ENCODE measurements at regions not wholly inside any gene's neighbourhood (a gene's known extent, or its start where the extent isn't known, plus 50 kb on each side); places are given as distances from the start of the nearest gene placed in this dataset.

DNA sequence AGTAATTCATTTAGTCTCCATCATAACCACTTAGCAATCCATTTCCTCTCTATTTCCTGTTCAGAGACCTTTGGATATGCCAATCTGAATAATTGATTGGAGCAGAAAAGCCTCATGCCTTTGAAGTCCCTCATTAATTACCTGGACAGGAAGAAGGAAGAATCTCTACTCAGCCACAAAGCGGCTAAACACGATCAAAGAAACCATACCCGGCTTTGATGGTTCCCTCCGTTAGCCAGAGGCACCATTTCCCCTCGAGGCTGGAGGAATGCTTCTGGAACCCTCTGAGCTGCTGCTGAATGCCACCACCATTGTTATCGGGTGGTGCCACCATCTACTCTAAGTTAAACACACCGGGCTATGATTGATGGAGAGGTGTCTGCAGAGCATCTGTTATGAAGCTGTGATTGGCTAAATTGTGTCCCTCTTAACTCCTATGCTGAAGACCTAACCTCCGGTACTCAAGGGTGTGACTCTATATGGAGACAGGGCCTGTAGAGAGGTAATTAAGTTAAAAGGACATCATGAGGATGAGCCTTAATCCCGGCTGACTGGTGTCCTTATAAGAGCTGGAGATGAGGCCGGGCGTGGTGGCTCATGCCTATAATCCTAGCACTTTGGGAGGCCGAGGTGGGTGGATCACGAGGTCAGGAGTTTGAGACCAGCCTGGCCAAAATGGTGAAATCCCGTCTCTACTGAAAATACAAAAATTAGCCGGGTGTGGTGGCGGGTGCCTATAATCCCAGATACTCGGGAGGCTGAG is 168.6 kb downstream of the CTTN start:
- TF ChIP-seq CTCF (conservative IDR thresholded peaks at IDR 0.05; ENCODE audit: low read depth, low read length) = no peak
- TF ChIP-seq EZH2 (IDR thresholded peaks at IDR 0.05; ENCODE audit: borderline replicate concordance, low read depth, low read length, poor library complexity, severe bottlenecking) = no peak

Measured in A673 (cell line).